ENCODE measurements at regions not wholly inside any gene's neighbourhood (a gene's known extent, or its start where the extent isn't known, plus 50 kb on each side); places are given as distances from the start of the nearest gene placed in this dataset.
"Not testable (repeated sequence)": the region's sequence is repeated elsewhere in the genome, so short reads cannot be mapped to it uniquely, and the experiment has no call there.

DNA sequence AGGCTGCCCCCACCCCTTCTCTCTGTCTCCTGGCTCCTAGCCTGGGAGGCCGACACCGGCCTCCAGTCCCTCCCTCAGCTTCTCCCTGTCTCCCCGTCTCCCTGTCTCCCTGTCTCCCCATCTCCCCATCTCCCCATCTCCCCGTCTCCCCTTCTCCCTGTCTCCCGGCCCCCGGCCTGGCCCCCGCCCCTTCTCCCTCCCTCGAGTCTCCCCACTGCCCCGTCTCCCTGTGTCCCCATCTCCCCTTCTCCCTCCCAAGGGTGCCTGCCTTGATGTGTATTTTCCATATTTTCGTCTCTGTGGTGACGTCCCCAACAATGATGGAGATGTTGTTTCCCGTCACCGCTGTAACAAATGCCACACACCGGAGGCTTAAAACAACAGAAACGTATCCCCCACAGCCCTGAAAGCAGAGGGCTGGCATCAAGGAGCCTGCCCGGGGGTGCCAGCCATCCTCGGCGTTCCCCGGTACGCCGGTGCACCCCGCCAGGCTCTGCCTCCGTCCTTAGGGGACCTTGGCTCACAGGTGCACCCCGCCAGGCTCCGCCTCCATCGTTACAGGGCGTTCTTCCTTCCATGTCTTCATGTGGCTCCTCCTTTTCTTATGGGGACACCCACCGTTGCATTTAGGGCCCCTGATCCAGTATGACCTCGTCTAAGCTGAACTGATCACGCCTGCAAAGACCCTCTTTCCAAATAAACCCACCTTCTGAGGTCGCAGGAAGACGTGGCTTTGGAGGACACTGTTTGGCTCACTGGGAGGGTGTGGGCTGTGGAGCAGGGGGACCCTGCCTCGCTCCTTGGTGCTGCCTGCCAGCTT lies 151.6 kb downstream of the NPIPB11 start:
- FAIRE-seq = no peak
- no peak for DNase-seq (ENCODE audit: insufficient read length, low spot score)
- no peak for TF ChIP-seq PAX5 (IDR thresholded peaks at IDR 0.05; ENCODE audit: insufficient read depth, low read length, severe bottlenecking)
- no peak for TF ChIP-seq POLR2A (IDR thresholded peaks at IDR 0.05; ENCODE audit: low read depth, low read length)
- TF ChIP-seq SPI1 (IDR thresholded peaks at IDR 0.05; ENCODE audit: low read depth, low read length) = no peak
- no peak for TF ChIP-seq POLR2AphosphoS5 (IDR thresholded peaks at IDR 0.05; ENCODE audit: low read depth, low read length)

- not testable (repeated sequence) for DNase-seq (ENCODE audit: insufficient read length, low spot score); FAIRE-seq
Observed at GRCh38 chr16:29253716-29254590, 152.6 kb downstream of the NPIPB11 start.

GRCh38 chr16:29253066-29253590 lies 153.4 kb downstream of the NPIPB11 start:
- DNase-seq (ENCODE audit: insufficient read length, low spot score); FAIRE-seq: not testable (repeated sequence)

DNA sequence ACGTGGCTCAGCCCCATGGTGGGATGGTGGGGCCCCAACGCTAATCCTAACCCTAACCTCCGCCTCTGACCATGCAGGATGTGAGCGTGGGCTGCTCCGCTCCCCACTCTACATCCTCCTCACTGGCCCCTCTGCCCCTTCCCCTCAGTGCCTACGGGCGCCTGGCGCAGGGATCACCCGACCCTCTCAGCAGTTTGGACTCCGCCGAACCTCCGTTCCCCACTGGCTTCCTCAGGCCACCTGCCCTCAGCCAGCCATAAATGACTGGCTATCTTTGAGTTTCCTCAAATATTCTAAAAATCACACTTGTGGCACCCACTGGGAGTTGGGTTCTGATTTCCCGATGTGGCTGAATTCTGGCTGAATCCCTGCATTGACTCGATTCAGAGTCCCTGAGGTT lies 154.2 kb downstream of the NPIPB11 start:
- not testable (repeated sequence) for FAIRE-seq; DNase-seq (ENCODE audit: insufficient read length, low spot score)

GRCh38 chr16:29251571-29252011 lies 154.9 kb downstream of the NPIPB11 start:
- FAIRE-seq; DNase-seq (ENCODE audit: insufficient read length, low spot score): not testable (repeated sequence)

GRCh38 chr16:29250923-29251434 lies 155.5 kb downstream of the NPIPB11 start:
- DNase-seq (ENCODE audit: insufficient read length, low spot score); FAIRE-seq: not testable (repeated sequence)

DNA sequence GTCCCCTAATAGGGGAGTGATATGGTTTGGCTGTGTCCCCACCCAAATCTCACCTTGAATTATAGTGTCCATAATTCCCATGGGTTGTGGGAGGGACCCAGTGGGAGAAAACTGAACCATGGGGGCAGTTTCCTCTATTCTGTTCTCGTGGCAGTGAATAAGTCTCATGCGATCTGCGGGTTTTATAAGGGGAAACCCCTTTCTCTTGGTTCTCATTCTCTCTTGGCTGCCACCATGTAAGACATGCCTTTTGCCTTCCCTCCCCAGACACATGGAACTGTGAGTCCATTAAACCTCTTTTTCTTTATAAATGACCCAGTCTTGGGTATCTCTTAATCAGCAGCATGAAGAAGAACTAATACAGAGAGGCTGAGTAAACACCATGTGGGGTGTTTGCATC lies 156.0 kb downstream of the NPIPB11 start:
- FAIRE-seq; DNase-seq (ENCODE audit: insufficient read length, low spot score): not testable (repeated sequence)

- FAIRE-seq; DNase-seq (ENCODE audit: insufficient read length, low spot score): not testable (repeated sequence)
Observed at GRCh38 chr16:29248940-29249318, 157.6 kb downstream of the NPIPB11 start.

DNA sequence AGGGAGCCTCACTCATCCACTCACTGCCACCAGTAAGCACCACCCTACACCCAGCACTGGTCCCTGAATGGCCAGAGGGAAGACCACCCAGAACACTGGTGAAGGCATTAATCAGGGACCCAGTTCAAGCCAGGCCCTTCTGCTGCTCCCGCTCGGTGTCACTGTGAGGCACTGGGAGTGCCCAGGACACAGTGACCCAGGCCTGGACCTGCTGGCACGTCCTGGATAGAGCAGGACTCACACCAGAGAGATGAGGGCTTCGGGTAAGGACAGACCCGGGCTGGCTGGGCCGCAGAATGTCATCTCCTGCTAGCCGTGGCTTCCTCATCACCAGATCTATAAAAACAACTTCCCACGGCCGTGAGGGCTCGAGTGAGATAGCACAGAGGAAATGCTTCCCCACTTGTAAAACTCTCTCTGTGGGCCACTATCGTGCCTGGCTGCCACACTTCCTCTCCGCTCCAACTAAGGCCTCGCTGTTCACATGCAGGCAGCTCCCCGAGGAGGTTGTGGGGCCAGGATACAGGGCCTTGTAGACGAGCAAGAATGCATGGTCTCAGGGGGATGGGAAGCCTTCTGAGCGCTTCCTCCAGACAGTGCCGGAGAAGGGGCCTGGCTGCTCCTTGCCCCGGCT lies 158.1 kb downstream of the NPIPB11 start:
- not testable (repeated sequence) for FAIRE-seq; DNase-seq (ENCODE audit: insufficient read length, low spot score)

- DNase-seq (ENCODE audit: insufficient read length, low spot score); FAIRE-seq: not testable (repeated sequence)
Observed at GRCh38 chr16:29246091-29246490, 160.4 kb downstream of the NPIPB11 start.

DNA sequence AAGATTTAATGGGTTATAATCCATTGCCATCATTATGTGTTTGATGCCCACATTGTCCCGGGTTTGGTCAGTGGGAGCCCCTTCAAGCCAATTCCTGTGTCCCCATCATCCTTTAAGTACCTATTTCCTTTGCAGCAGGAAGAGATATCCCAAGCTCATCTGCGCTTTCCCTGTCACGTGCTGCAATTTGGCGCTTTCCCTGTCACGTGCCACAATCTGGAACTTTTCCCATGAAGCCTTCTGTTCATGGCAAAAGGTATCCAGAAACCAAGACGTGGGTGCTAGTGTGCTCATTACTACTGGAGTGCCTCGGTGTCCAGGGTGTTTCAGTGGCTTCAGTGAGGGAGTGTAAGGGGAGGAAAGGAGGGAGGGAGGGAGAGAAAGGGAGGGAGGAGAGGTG lies 168.5 kb downstream of the NPIPB11 start:
- DNase-seq (ENCODE audit: insufficient read length, low spot score) (no peak), FAIRE-seq (no peak)
- TF ChIP-seq POLR2AphosphoS5 (IDR thresholded peaks at IDR 0.05; ENCODE audit: low read depth, low read length) (no peak), SPI1 (IDR thresholded peaks at IDR 0.05; ENCODE audit: low read depth, low read length) (no peak), PAX5 (IDR thresholded peaks at IDR 0.05; ENCODE audit: insufficient read depth, low read length, severe bottlenecking) (no peak), POLR2A (IDR thresholded peaks at IDR 0.05; ENCODE audit: low read depth, low read length) (no peak), TAF1 (IDR thresholded peaks at IDR 0.05; ENCODE audit: low read depth, low read length) (no peak), POU2F2 (IDR thresholded peaks at IDR 0.05; ENCODE audit: low read depth, low read length) (no peak)

GRCh38 chr16:29237495-29237894 lies 169.0 kb downstream of the NPIPB11 start:
- not testable (repeated sequence) for DNase-seq (ENCODE audit: insufficient read length, low spot score); FAIRE-seq

DNA sequence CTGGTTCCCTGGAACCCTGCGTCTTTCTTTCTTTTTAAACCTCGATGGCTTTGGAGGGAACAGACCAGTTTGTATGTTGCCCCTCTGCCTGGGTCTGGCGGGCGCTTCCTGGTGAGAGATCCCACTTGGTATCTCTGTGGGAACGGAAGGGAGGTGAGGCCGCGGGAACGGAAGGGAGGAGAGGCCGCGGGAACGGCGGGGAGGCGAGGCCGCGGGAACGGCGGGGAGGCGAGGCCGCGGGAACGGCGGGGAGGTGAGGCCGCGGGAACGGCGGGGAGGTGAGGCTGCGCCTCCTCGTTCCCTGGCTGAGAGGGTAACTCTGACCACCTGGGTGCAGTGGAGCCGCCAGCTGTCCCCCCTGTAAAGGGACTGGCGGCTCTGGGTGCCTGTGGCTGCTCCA lies 169.5 kb downstream of the NPIPB11 start:
- FAIRE-seq; DNase-seq (ENCODE audit: insufficient read length, low spot score): not testable (repeated sequence)

DNA sequence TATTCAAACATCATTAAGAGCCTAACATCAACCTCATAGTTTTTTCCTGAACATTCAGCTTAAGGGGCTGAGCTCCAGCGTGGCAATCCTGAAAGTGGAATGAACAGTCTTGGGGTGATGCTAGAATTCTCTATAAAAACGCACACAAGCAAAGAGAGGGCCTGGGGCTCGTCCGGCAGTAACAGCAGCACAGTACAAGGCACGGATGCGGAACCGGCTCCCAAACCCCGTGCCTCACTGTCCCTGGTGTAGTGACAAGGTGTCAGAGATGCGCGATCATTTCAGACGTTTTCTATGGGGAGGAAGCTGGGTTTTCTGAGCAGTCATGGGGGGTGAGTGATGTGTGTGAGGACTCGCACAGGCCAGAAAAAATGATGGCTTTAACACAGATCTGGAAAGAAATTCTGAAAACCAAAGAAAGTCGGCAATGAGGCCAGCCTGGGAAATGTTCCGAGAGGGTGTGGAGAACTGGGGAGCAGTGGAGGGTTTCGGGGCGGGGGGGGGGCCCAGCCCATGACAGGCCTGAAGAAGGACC lies 170.6 kb downstream of the NPIPB11 start:
- FAIRE-seq; DNase-seq (ENCODE audit: insufficient read length, low spot score): not testable (repeated sequence)

DNA sequence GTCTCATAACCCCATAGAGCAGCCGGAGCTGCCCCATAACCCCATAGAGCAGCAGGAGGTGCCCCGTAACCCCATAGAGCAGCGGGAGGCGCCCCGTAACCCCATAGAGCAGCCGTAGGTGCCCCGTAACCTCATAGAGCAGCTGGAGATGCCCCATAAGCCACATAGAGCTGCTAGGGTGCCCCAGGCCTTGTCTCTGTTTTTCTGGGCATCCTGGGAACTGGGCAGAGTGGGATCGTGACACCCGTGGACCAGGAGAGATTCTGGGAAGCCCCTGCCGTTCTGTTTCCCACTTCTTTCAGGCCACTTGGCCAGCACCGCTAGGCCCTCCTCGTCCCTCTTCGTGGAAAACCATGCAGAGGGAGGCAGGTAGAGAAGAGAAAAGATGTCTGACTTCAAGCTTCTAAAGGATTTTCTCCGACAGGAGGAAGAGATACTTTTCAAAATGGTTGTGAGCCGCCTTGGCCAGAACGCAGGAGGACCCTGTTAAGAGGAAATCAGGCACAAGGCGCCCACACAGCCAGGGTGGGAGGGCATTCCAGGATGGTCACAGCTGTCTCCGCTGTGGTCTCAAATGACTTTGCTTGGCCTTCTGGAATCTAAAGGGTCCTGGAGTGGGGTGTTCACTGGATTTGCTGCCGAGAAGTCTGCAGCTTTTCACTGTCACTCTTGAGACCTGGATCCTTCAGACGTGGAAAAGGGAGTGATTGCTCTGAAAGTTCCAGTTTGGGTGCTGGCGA lies 171.8 kb downstream of the NPIPB11 start:
- not testable (repeated sequence) for DNase-seq (ENCODE audit: insufficient read length, low spot score); FAIRE-seq

- FAIRE-seq; DNase-seq (ENCODE audit: insufficient read length, low spot score): not testable (repeated sequence)
Observed at GRCh38 chr16:29233705-29234404, 172.7 kb downstream of the NPIPB11 start.

All from GM12891 (cell line).